ENCODE measurements at regions not wholly inside any gene's neighbourhood (a gene's known extent, or its start where the extent isn't known, plus 50 kb on each side); places are given as distances from the start of the nearest gene placed in this dataset.

- TF ChIP-seq CTCF (conservative IDR thresholded peaks at IDR 0.05; ENCODE audit: low read depth, low read length) (no peak), EZH2 (IDR thresholded peaks at IDR 0.05; ENCODE audit: borderline replicate concordance, low read depth, low read length, poor library complexity, severe bottlenecking) (no peak)
Observed at GRCh38 chr4:166531703-166532102, 658.7 kb downstream of the TLL1 start.
